ENCODE measurements at regions not wholly inside any gene's neighbourhood (a gene's known extent, or its start where the extent isn't known, plus 50 kb on each side); places are given as distances from the start of the nearest gene placed in this dataset.
"Not testable (repeated sequence)": the region's sequence is repeated elsewhere in the genome, so short reads cannot be mapped to it uniquely, and the experiment has no call there.

DNA sequence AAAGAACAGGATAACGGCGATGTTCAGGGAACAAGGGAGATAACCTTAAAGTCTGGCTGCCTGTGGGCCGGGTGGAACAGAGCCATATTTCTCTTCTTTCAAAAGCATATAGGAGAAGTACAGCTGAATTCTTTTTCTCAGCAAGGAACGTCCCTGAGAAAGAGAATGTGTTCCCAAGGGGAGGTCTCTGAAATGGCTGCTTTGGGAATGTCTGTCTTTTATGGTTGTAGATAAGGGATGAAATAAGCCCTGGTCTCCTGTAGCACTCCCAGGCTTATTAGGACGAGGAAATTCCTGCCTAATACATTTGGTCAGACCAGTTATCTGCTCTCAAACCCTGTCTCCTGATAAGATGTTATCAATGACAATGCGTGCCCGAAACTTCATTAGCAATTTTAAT, 490.5 kb downstream of the DMAC1 start:
- TF ChIP-seq, protein P1, sequence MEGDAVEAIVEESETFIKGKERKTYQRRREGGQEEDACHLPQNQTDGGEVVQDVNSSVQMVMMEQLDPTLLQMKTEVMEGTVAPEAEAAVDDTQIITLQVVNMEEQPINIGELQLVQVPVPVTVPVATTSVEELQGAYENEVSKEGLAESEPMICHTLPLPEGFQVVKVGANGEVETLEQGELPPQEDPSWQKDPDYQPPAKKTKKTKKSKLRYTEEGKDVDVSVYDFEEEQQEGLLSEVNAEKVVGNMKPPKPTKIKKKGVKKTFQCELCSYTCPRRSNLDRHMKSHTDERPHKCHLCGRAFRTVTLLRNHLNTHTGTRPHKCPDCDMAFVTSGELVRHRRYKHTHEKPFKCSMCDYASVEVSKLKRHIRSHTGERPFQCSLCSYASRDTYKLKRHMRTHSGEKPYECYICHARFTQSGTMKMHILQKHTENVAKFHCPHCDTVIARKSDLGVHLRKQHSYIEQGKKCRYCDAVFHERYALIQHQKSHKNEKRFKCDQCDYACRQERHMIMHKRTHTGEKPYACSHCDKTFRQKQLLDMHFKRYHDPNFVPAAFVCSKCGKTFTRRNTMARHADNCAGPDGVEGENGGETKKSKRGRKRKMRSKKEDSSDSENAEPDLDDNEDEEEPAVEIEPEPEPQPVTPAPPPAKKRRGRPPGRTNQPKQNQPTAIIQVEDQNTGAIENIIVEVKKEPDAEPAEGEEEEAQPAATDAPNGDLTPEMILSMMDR (conservative IDR thresholded peaks at IDR 0.05; ENCODE audit: low read length), result not testable (repeated sequence)
- not testable (repeated sequence) for TF ChIP-seq EZH2phosphoT487 (IDR thresholded peaks at IDR 0.05; ENCODE audit: borderline replicate concordance, low read depth, low read length)
